ENCODE measurements at regions not wholly inside any gene's neighbourhood (a gene's known extent, or its start where the extent isn't known, plus 50 kb on each side); places are given as distances from the start of the nearest gene placed in this dataset.

DNA sequence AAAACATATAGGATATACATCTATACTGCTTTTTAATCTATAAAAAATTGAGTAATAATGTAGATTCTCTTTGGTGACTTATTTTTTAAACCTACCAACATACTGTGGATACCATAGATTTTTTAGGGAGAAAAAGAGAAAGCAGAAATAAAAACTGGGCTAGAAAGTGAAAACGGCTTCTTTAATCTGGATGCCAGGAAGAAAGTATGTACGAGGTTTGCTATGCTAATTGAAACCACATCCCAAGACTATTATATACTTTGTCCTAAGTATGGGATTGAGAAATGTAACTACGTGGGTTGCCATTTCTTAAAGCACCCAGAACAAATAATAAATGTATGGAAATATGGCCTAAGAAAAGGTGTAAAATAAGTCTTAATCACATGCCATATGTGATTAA, 129.0 kb upstream of the NFE2L3 start:
- TF ChIP-seq EP300 (IDR thresholded peaks at IDR 0.05): no peak
- TF ChIP-seq, protein P1, sequence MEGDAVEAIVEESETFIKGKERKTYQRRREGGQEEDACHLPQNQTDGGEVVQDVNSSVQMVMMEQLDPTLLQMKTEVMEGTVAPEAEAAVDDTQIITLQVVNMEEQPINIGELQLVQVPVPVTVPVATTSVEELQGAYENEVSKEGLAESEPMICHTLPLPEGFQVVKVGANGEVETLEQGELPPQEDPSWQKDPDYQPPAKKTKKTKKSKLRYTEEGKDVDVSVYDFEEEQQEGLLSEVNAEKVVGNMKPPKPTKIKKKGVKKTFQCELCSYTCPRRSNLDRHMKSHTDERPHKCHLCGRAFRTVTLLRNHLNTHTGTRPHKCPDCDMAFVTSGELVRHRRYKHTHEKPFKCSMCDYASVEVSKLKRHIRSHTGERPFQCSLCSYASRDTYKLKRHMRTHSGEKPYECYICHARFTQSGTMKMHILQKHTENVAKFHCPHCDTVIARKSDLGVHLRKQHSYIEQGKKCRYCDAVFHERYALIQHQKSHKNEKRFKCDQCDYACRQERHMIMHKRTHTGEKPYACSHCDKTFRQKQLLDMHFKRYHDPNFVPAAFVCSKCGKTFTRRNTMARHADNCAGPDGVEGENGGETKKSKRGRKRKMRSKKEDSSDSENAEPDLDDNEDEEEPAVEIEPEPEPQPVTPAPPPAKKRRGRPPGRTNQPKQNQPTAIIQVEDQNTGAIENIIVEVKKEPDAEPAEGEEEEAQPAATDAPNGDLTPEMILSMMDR (IDR thresholded peaks at IDR 0.05): no peak
- TF ChIP-seq POLR2A (IDR thresholded peaks at IDR 0.05): no peak
